Breast epithelium (tissue), 4 donors: ENCODE measurements at regions not wholly inside any gene's neighbourhood (a gene's known extent, or its start where the extent isn't known, plus 50 kb on each side); places are given as distances from the start of the nearest gene placed in this dataset.

Source experiments
- DNase-seq, 2 donors: peaks; one replicate each; pipeline ENCODE4 v3.0.0-alpha.2; 2019; ENCODE audit warnings: low spot score in 2 of 2
- H3K27ac ChIP-seq, 2 donors: fragments of 200-600 bp; sonication (generic) in 1 of 2; one replicate each; pipeline ENCODE4 v1.5.1; 2016 to 2019; ENCODE audit warnings: mild to moderate bottlenecking in 1 of 2
- H3K27me3 ChIP-seq, 2 donors: fragments of 200-600 bp; sonication (generic) in 1 of 2; one replicate each; pipeline versions ENCODE4 v1.5.1 to v1.6.0; 2017 to 2019; ENCODE audit warnings: control low read depth in 1 of 2, mild to moderate bottlenecking in 1 of 2
- H3K36me3 ChIP-seq: fragments of 200-600 bp; one replicate; pipeline ENCODE4 v1.5.1; 2019
- H3K4me1 ChIP-seq, 2 donors: fragments of 200-600 bp; sonication (generic); one replicate each; pipeline ENCODE4 v1.5.1; 2016 to 2019; ENCODE audit warnings: control low read depth in 1 of 2
- H3K4me3 ChIP-seq, 3 donors: fragments of 200-600 bp; sonication (generic); 1 replicate in 2 of 3; 2 replicates in 1 of 3; pipeline ENCODE4 v1.5.1; 2016 to 2019; ENCODE audit warnings: mild to moderate bottlenecking in 3 of 3, moderate library complexity in 2 of 3
- H3K9me3 ChIP-seq, 2 donors: fragments of 200-600 bp; sonication (generic) in 1 of 2; one replicate each; pipeline ENCODE4 v1.5.1; 2016 to 2019; ENCODE audit warnings: control low read depth in 1 of 2
- CTCF ChIP-seq, 3 donors: fragments of 450-650 bp; IDR thresholded peaks; one replicate each; pipeline ENCODE4 v1.5.1; 2016 to 2017; ENCODE audit warnings: antibody characterized with exemption in 3 of 3, mild to moderate bottlenecking in 3 of 3, moderate library complexity in 3 of 3
- POLR2A ChIP-seq: fragments of 450-650 bp; IDR thresholded peaks from one replicate; pipeline ENCODE4 v1.6.1; 2016; ENCODE audit warnings: antibody characterized with exemption, mild to moderate bottlenecking, moderate library complexity
- POLR2AphosphoS5 ChIP-seq, 3 donors: sonication (generic); formaldehyde crosslinking; IDR thresholded peaks; one replicate each; pipeline ENCODE4 v1.6.1; 2017; ENCODE audit warnings: antibody characterized with exemption in 3 of 3
- intact Hi-C: fragments of 100-400 bp; cut with DNase I; formaldehyde crosslinking; loops from one replicate; pipeline ENCODE4 v1.15.1; 2023; ENCODE audit warnings: low total_unique reads

- H3K4me3 ChIP-seq = no peak overlapping the region
- TF ChIP-seq POLR2A (no peak), CTCF (IDR thresholded peaks at IDR 0.05) (no peak), POLR2AphosphoS5 (IDR thresholded peaks at IDR 0.05) (no peak)
- H3K4me1 ChIP-seq = no peaks in the 10 kb centered on the region
- no peaks in the 10 kb centered on the region for H3K9me3 ChIP-seq
- no peak for DNase-seq
- no peaks in the 10 kb centered on the region for H3K36me3 ChIP-seq
- intact Hi-C loops = no loop called here
- H3K27me3 ChIP-seq = no peaks in the 10 kb centered on the region
- H3K27ac ChIP-seq = no peak overlapping the region
Measured at GRCh38 chr2:228956701-228957474, 314.2 kb downstream of the PID1 start.

- Histone ChIP-seq H3K36me3 (no peaks in the 10 kb centered on the region), H3K4me1 (no peaks in the 10 kb centered on the region), H3K27ac (no peak overlapping the region), H3K4me3 (no peak overlapping the region), H3K9me3 (no peaks in the 10 kb centered on the region), H3K27me3 (no peaks in the 10 kb centered on the region)
- intact Hi-C loops = no loop called here
- TF ChIP-seq POLR2A (no peak), POLR2AphosphoS5 (IDR thresholded peaks at IDR 0.05) (no peak), CTCF (IDR thresholded peaks at IDR 0.05) (no peak)
- DNase-seq = no peak
Measured at GRCh38 chr2:228949831-228950230, 321.3 kb downstream of the PID1 start.

- H3K9me3 ChIP-seq = no peaks in the 10 kb centered on the region
- no peaks in the 10 kb centered on the region for H3K36me3 ChIP-seq
- H3K4me1 ChIP-seq = no peaks in the 10 kb centered on the region
- no peak overlapping the region for H3K4me3 ChIP-seq
- TF ChIP-seq POLR2A (no peak), CTCF (IDR thresholded peaks at IDR 0.05) (no peak), POLR2AphosphoS5 (IDR thresholded peaks at IDR 0.05) (no peak)
- no peaks in the 10 kb centered on the region for H3K27me3 ChIP-seq
- DNase-seq = no peak
- intact Hi-C loops = no loop called here
- no peak overlapping the region for H3K27ac ChIP-seq
Measured at GRCh38 chr2:228945710-228946109, 325.4 kb downstream of the PID1 start.

GRCh38 chr2:228942856-228943255 is 328.2 kb downstream of the PID1 start:
- intact Hi-C loops = no loop called here
- no peak for TF ChIP-seq POLR2A
- no peak for TF ChIP-seq POLR2AphosphoS5 (IDR thresholded peaks at IDR 0.05)
- TF ChIP-seq CTCF (IDR thresholded peaks at IDR 0.05) = no peak

GRCh38 chr2:228938629-228939028 is 332.5 kb downstream of the PID1 start:
- Histone ChIP-seq H3K27ac (no peak overlapping the region), H3K9me3 (peaks cover 0 to 14% of the 10 kb centered on the region in 2 donors), H3K27me3 (no peaks in the 10 kb centered on the region), H3K36me3 (no peaks in the 10 kb centered on the region), H3K4me1 (no peaks in the 10 kb centered on the region), H3K4me3 (no peak overlapping the region)
- intact Hi-C loops = no loop called here
- DNase-seq = no peak
- TF ChIP-seq CTCF (IDR thresholded peaks at IDR 0.05) = no peak
- TF ChIP-seq POLR2A = no peak
- TF ChIP-seq POLR2AphosphoS5 (IDR thresholded peaks at IDR 0.05) = no peak

More at GRCh38 chr2:228942856-228943255, 328.2 kb downstream of the PID1 start:
- H3K4me3 ChIP-seq = no peak overlapping the region
- no peaks in the 10 kb centered on the region for H3K36me3 ChIP-seq
- H3K27ac ChIP-seq = no peak overlapping the region
- DNase-seq = no peak
- no peaks in the 10 kb centered on the region for H3K27me3 ChIP-seq
- no peaks in the 10 kb centered on the region for H3K4me1 ChIP-seq
- no peaks in the 10 kb centered on the region for H3K9me3 ChIP-seq
